NCI-H1105 (cell line): ENCODE measurements at regions not wholly inside any gene's neighbourhood (a gene's known extent, or its start where the extent isn't known, plus 50 kb on each side); places are given as distances from the start of the nearest gene placed in this dataset.
"Not testable (repeated sequence)": the region's sequence is repeated elsewhere in the genome, so short reads cannot be mapped to it uniquely, and the experiment has no call there.

Experiments used
- DNase-seq: peaks from one replicate; lab custom pipeline; 2025; lab: John Stamatoyannopoulos, UW

DNA sequence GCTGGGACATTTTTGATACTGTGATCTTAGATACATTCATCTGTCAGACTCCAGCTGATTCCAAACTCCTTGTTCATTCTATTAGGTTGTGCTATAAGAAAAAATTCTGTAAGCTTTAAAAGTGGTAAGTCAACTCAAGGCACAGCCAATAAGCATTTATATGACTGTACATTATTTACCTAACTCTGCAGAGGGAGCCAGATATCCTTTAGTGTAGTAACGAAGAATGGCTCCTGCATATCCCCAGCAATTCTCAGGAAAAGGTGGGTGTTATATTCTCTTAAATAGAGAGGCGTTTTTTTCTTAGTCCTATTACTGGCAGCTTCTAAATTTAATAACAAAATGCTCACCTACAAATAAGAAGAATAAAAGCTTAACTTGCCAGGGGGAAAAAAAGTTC is 374.3 kb upstream of the GOT2 start:
- DNase-seq, result no peak

DNA sequence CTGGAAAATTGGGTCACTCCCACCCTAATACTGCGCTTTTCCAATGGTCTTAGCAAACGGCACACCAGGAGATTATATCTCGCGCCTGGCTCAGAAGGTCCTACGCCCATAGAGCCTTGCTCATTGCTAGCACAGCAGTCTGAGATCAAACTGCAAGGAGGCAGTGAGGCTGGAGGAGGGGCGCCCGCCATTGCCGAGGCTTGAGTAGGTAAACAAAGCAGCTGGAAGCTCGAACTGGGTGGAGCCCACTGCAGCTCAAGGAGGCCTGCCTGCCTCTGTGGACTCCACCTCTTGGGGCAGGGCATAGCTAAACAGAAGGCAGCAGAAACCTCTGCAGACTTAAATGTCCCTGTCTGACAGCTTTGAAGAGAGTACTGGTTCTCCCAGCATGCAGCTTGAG is 362.6 kb upstream of the GOT2 start:
- DNase-seq, result not testable (repeated sequence)

DNA sequence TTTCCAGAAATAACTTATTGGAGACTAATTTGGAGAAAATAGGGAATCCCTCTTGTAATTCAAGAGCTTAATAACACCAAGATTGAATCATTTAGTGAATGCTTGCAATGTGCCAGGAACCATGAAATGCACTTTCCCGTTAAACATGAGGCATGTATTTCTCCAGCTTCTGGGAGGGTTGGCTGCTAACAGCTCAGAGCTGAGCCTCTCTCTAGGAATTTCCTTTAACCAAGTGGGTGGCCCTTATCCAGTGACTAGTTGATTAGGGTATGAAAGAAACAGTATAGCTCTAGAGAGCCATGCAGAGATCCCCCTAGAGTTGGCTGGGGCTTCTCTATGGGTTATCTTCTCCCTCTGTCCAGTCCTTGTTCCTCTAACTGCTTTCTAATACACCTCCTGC is 356.4 kb upstream of the GOT2 start:
- no peak for DNase-seq

DNA sequence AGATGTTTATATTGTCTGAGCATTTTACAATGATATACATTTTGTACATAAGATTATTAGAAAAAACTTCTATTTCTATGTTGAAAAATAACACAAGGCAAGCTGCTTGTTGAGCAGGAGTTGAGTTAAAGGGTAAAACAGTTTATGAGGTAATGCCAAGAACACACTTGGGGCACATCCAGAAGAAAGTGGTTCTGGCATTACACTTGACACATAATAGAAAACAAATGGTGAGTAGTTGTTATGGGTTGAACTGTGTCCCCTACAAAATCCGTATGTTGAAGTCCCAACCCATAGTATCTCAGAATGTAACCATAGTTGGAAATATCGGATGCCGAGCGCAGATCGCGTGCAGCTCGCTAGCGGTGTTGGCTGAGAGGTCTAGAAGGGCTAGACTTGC is 354.3 kb upstream of the GOT2 start:
- no peak for DNase-seq

DNA sequence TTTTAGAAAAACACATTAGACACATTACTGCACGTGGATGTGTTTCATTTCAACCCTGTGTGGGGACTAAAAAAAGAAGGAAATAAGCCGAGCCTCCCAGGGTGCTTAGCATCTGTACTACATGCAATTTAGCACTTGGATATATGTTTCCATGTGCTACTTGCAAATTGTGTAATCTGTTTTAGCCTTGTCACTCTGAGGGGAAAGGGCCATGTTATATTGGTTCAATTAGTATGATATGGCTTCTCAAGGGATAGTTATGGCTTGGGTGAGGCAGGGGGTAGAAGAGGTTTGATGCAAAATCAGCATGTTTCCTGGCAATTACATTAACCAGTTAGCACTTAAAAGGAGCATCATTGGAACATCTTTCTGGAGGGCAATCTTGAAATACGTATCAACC is 353.5 kb upstream of the GOT2 start:
- no peak for DNase-seq

DNA sequence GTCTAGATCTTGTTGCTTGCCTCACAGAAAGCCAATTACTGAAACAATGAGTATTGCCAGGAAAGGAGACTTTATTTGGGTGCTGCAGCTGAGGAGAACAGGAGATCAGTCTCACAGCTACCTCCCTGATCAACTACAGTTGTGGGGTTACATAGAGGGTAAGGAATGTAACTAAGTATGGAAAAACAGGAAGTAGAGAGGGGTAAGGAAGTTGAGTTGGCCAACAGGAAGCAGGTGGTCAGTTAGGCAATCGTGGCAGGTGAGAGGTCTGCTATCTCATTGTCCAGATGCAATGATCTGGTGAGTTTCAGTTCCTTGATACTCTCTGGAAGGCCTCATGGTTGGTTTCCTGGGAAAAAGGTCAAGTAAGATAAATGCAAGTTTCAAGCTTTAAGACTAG is 333.1 kb upstream of the GOT2 start:
- no peak for DNase-seq

DNA sequence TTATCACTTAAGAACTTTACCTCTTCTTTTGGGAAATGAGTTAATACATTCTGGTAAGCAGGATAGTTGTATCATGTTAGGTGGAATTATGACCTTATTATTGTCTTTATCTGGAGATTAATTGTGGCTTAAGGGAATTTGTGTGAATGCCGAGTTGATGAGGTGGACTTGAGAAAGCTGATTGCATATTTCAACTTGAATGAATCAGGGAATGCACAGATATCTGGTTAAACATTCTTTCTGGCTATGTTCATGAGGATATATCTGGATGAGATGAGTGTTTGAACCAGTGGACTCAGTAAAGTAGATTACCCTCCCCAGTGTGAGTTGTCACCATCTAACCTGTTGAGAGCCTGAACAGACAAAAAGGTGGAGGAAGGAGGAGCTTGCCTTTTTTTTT is 326.1 kb upstream of the GOT2 start:
- DNase-seq, result no peak

DNA sequence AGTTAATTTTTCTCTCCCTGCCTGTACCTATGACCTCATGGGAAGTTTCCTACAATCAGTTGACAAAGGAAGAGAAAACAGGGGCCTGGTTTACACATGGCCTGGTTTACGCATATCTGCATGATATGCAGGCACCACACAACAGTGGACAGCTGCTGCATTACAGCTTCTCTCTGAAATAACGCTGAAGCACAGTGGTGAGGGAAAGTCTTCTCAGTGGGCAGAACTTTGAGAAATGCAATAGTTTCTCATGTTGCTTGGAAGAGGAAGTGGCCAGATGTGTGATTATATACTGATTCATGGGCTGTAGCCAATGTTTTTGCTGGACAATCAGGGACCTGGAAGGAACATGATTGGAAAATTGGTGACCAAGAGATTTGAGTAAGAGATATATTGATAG is 324.1 kb upstream of the GOT2 start:
- no peak for DNase-seq

DNA sequence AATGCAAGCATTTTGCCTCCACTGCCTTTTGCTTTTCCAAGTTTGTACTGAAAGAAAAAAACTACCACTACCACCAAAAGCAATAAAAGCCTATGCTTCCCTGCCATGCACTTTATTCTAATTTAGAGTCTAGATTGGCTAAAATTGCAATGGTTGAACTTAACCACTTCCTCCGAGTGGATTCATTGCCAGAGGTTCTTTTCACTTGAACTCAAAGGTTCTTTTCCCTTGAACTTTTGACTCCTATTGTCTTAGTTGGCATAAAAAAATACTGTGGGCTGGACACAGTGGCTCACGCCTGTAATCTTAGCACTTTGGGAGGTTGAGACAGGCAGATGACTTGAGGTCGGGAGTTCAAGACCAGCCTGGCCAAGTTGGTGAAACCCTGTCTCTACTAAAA is 319.8 kb upstream of the GOT2 start:
- no peak for DNase-seq

DNA sequence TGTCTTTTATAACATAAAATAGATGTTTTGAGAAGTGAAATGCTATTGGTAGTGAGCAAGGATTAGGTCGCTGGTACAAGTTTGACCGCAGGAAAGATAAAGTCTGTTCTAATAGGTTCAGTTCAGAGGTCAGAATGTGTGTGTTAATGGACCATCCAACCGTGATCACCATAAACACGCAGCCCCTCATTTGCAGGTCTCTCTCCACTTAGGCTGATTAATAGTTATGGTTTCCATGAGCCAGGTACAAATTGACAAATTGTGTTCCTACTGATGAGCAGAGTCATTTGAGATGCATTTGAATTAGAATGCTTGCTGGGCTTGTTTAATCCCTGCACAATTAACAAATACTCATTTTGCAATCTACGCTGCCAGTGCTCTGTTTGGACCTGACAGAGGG is 318.1 kb upstream of the GOT2 start:
- no peak for DNase-seq

DNA sequence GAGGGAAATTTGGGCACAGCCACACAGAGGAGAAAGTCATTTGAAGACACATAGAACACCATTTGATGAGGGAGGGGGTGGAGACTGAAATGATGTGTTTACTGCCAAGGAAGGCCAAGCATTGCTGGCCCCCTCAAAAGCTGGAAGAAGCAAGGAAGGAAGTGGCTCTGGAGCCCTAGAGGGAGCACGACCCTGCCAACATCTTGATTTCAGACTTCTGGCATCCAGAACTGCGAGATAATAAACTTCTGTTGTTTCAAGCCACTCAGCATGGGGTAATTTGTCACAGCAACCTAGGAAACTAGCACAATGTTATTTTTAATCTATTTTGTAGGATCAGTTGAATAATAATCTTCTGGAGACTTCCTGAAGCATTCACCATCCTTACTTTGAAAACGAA is 314.8 kb upstream of the GOT2 start:
- DNase-seq, result no peak

DNA sequence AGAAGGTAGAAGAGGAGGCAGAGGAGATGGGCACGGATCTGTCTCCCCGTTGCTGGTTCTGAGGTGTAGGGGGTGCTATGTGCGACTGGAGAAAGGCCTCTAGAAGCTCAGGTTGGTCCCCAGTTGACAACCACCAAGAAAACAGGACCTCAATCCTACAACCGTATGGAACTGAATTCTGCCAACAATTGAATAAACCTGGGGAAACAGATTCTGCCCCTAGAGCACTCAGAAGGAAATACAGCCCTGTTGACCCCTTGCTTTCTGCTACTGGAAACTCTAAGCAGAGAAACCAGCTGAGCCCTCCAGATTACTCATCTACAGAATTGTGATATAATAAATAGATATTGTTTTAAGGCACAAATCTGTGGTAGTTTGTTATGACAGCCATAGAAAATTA is 313.0 kb upstream of the GOT2 start:
- DNase-seq, result no peak

DNA sequence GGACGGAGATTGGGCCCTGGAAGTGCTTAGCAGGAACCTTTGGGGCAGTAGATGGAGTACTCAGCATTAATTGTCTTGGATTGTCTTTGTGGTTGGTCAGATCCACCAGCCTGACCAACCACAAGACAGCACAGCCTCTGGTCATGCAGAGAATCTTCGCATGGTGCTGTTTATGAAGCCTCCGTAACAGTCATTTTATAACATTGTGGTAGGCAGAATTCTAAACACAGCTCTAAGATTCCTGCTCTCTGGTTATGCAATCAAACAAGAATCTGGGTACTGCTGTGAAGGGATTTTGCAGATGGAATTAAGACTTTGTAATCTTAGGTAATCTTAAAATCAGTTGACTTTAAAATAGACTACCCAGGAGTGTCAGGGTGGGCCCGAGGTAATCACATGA is 312.2 kb upstream of the GOT2 start:
- no peak for DNase-seq

DNA sequence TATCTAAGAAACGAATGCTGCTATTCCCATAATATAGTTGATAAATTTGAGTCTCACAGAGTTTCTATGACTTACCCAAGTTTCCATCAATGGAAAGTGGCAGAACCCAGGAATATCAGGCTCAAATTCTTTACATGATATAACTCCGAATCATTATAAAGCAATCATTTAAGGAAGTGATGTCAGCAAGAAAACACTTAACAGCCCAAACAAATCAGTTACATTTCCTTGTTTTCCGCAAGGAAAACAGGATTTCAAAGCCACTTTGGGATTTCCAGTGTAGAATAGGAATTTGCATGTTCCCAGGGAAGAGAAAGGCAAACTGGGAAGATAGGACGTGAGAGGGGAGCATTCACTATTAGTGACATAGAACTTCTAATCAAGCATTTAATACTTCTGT is 311.4 kb upstream of the GOT2 start:
- DNase-seq, result no peak

DNA sequence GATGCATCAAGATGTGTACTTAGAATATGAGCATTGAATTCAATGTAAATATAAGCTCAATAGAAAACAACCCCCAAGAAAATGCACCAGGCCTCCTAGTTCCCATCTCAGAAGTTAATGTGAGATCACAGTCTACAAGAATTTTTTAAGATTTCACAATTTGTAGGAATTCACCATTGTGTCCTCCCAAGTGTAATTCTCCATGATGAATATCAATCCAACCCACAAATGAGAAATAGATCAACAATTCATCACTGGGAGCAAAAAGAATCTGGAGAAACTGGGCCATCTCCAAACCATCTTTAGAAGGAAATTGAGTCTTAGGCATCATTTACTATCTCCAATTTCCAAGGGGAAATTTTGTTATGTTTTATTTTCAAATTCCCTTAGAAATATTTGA is 310.5 kb upstream of the GOT2 start:
- DNase-seq, result no peak

DNA sequence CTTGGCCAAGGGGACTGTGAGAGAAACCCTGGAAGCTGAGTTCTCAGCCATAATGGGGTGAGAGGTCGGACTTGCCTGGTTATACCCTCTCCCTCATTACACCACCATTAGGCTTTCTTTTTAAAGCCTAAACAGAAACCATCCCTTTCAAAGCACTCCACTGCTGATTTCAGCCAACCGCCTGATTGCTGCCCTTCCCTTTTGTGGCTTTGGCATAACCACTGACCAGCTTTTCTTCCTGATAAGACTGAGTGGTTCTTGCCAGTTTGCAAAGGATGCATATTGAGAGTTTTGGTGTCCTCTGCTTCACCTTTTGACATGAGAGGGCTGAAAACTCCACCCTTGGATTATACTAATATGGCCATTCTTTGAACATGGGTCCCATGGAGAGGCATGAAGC is 308.2 kb upstream of the GOT2 start:
- no peak for DNase-seq

DNA sequence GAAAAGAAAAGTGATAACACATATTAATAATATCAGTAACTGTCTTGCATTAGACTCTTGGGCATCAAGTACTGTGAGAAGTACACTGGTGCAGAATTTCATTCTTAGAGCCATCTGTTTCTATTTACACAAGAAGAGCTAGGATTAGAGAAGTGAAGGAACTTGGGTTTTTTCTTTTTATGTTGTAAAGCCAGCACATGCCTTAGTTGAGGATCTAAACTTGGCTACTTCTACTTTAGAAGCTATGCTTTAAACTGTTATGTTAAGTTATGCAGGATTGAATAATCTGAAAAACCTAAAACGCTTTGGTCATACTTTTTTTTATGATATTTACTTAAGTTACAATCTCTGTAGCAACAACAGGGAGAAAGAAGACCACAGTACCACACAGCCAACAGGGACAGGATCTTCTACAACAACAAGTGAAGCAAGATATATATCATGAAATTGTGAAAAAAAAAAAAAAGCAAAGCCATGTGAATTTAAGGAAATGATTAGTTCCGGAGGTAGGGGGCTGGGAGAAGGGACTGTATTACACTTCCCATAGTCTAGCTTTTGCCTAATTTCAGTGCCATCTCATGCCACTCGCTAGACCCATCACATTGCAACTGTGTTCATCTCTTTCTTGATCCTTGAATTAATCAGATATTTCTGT is 305.1 kb upstream of the GOT2 start:
- no peak for DNase-seq

DNA sequence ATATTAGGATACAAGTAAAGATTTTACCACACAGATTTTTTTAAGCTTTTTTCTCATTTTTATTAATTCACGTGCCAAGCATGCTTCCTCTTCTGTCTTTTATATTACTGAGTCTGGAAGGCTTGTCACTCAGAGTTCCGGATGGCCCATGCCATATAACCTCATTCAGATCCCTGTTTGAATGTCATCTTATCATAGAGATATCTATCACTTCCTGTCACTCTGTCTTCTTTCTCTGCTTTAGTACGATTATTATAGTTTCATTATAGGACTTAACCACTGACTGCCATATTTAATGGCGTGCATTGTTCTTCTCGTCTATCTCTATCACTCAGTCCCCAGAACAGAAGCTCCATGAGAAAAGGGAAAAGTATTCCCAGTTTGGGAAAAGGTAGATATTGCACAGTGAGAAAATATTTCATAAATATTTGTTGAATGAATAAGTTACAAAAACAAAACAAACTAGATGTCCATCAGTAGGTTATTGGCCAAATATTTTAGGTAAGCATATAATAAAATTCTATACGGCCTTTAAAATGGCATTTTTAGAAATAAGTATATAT is 296.9 kb upstream of the GOT2 start:
- no peak for DNase-seq

DNA sequence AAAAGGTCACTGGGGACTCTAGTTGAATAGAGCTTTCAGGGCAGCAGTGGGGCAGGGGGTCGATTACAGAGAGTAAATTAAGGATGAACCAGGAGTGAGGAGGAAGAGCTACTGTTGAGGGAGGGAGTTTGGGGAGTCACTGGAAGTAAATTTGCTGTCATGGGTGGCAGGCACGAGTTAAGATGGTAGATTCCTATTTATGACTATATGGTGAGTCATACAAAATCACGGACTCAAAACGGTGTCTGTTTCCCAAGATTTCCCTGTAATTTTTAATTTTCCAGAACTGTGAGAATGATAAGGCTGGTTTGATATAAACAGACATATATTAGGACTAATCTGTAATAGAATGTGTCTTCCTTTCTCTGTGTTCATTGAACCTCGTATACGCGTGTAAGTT is 287.6 kb upstream of the GOT2 start:
- DNase-seq, result no peak

DNA sequence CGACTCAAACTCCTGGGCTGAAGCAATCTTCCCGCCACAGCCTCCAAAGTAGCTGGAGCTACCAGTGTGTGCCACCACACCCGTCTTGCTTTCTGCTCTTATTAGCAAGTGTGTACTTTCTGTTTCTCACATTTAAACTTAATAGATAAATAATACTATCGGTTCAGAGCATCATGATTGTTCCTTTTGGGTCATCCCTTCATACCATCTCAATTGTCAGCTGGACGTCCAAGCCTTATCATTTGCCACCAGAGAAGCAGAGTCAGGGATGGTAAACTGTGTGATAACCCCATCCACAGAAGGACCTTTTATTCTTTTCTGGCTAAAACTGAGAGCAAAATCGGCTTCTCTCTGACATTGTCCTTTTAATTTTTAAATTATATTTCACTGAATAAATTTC is 279.8 kb upstream of the GOT2 start:
- no peak for DNase-seq

DNA sequence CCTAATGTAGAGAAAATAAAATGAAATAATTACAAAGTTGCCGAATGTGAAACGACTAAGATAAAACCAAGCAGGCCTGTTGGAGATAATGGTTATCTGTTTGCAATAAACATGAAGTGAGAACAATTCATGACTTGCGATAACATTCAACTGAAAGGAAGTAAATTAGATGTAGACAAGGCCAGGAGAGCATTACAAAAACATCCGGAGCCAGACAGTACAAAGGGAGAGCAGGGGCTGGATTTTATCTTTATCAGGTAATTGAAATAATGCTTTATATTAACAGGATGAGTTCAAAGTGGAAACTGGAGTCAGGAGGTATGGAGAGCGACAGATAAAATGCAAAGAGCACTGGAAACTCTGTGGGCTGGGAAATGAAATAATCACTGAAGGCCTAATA is 265.6 kb upstream of the GOT2 start:
- DNase-seq, result no peak

DNA sequence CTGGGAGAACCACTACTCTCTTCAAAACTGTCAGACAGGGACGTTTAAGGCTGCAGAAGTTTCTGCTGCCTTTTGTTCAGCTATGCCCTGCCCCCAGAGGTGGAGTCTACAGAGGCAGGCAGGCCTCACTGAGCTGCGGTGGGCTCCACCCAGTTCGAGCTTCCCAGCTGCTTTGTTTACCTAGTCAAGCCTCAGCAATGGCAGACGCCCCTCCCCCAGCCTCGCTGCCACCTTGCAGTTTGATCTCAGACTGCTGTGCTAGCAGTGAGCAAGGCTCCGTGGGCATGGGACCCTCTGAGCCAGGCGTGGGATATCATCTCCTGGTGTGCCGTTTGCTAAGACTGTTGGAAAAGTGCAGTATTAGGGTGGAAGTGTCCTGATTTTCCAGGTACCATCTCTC is 258.6 kb upstream of the GOT2 start:
- not testable (repeated sequence) for DNase-seq

DNA sequence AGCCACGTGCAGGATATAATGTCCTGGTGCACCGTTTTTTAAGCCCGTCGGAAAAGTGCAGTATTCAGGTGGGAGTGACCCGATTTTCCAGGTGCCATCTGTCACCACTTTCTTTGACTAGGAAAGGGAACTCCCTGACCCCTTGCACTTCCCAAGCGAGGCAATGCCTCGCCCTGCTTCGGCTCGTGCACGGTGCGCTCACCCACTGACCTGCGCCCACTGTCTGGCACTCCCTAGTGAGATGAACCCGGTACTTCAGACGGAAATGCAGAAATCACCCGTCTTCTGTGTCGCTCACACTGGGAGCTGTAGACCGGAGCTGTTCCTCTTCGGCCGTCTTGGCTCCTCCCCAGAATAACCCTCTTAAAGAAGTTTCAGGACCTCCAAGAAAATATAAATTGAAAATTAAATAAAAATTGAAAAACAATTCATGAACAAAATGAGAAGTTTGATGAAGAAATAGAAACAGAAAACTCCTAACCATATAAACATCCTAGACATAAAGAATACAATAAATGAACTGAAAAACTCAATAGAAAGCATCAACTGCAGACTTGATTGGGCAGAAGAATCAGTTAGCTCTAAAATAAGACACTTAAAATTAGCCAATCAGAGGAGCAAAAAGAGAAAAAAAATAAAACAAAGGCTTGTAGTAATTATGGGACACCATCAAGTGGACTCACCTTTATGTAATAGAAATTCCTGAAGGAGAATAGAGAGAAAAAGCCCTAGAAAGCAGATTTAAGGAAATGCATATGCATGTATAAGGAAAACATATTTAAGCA is 249.3 kb upstream of the GOT2 start:
- not testable (repeated sequence) for DNase-seq

DNA sequence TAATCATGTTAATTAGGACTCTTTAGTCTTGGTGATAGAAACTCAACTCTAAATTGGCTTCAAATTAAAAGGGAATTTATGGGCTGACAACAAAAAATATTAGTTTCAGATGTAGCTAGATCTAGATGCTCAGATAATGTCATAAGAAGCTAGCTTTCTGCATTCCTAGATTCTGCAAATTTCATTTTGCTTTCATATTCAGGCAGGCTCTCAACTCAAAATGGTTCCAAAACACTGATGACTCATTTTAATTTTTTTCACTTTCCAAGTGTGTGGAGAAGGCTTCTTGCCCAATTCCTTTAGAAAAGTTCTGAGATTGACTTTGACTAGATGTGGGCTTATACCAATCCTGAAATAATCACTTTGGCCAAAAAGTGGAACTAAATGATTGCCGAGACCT is 236.7 kb upstream of the GOT2 start:
- DNase-seq, result no peak
